Dendritic cell treated with granulocyte-macrophage colony-stimulating factor and Interleukin-4, amounts not matched to agents 40 ng/mL and 50 ng/mL, for 4 days (primary cell): ENCODE measurements at regions not wholly inside any gene's neighbourhood (a gene's known extent, or its start where the extent isn't known, plus 50 kb on each side); places are given as distances from the start of the nearest gene placed in this dataset.

ENCODE experiments used
- H3K27ac Mint-ChIP-seq: one replicate; pipeline ENCODE4 v1.8.0; 2022; ENCODE audit warnings: mild to moderate bottlenecking, mixed read lengths
- H3K27me3 Mint-ChIP-seq: one replicate; pipeline ENCODE4 v1.8.0; 2022; ENCODE audit warnings: mild to moderate bottlenecking, mixed read lengths
- H3K36me3 Mint-ChIP-seq: one replicate; pipeline ENCODE4 v1.8.0; 2022; ENCODE audit warnings: low read depth, mixed read lengths
- H3K4me1 Mint-ChIP-seq: one replicate; pipeline ENCODE4 v1.8.0; 2022; ENCODE audit warnings: low read depth, mixed read lengths
- H3K4me3 Mint-ChIP-seq: one replicate; pipeline ENCODE4 v1.8.0; 2022; ENCODE audit warnings: mild to moderate bottlenecking, moderate library complexity, mixed read lengths
- H3K9me3 Mint-ChIP-seq: one replicate; pipeline ENCODE4 v1.8.0; 2022; ENCODE audit warnings: mixed read lengths
- intact Hi-C: fragments of 100-400 bp; cut with micrococcal nuclease; formaldehyde crosslinking; loops from one replicate; pipeline ENCODE4 v1.15.0; 2022

DNA sequence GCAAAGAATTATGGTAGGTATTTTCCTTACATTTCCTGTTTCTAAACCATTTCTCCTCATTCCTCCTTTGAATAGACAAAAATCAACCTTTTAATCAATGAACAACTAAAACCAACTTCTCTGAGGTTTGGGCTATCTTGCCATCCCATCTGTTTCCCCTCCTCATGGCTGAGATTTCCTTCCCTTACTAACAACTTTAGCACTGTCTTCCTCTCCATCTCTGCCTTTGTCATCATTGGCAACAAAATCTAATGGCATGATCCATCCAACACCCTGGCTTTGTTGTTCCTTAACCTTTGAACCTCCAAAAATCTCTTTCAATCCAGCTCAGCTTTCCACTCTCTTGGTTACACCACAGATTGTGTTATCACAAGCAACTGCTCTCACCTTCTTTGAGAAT is 95.3 kb upstream of the FAM136A start:
- intact Hi-C loops = no loop called here

DNA sequence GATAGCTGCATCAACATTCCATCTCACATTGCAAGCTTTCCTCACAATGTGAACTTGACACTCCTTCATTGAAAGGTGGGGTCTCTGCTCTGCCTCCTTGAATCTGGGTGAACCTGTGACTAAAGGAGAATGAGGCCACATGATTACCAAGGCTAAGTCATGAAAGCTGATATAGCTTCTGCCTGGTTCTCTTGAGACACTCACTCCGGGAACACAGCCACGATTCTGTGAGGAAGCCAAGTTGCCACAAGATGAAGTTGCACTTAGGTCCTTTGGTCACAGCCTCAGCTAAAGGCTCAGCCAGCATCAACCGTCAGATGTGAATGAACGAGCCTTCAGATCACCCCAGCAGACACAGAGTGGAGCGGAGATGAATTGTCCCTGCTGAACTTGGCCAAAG is 94.7 kb upstream of the FAM136A start:
- Mint-ChIP-seq H3K9me3 (no peaks in the 10 kb centered on the region), H3K4me3 (no peak overlapping the region), H3K36me3 (no peaks in the 10 kb centered on the region), H3K4me1 (no peaks in the 10 kb centered on the region), H3K27me3 (peaks cover 14% of the 10 kb centered on the region), H3K27ac (no peak overlapping the region)
- intact Hi-C loops = no loop called here

More for the DNA sequence above, 95.3 kb upstream of the FAM136A start:
- no peak overlapping the region for H3K27ac Mint-ChIP-seq
- H3K36me3 Mint-ChIP-seq = no peaks in the 10 kb centered on the region
- H3K4me3 Mint-ChIP-seq = no peak overlapping the region
- H3K4me1 Mint-ChIP-seq = no peaks in the 10 kb centered on the region
- no peaks in the 10 kb centered on the region for H3K9me3 Mint-ChIP-seq
- H3K27me3 Mint-ChIP-seq = peaks cover 16% of the 10 kb centered on the region

DNA sequence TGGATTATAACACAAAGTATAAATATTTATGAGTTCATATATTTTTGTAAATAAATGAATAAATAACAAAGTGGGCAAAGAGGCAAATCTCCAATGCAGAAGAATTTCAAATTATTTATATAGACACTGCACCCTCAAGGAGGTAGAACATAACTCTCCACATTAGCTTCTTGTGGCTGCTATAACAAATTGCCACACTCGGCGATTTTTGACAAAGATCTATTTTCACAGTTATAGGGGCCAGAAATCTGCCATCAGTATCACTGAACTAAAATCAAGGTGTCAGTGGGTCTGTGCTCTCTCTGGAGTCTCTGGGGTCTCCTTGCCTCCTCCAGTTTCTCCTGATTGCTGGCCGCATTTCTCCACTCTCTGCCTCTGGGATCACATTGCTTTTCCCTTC is 92.0 kb upstream of the FAM136A start:
- Mint-ChIP-seq H3K4me3 (no peak overlapping the region), H3K9me3 (no peaks in the 10 kb centered on the region), H3K27me3 (peaks cover 12% of the 10 kb centered on the region), H3K36me3 (no peaks in the 10 kb centered on the region), H3K4me1 (no peaks in the 10 kb centered on the region), H3K27ac (no peak overlapping the region)
- intact Hi-C loops = no loop called here

DNA sequence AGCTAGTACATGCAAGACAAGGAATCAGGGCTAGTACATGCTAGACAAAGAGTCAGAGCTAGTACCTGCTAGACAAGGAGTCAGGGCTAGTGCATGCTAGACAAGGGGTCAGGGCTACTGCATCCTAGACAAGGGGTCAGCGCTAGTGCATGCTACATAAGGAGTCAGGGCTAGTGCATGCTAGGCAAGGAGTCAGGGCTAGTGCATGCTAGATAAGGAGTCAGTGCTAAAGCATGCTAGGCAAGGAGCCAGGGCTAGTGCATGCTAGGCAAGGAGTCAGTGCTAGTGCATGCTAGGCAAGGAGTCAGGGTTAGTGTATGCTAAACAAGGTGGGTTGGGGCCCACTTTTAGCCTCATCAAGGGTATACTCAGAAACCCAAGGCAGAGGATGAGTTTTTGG is 90.1 kb upstream of the FAM136A start:
- H3K36me3 Mint-ChIP-seq = no peaks in the 10 kb centered on the region
- H3K9me3 Mint-ChIP-seq = no peaks in the 10 kb centered on the region
- peaks cover 2% of the 10 kb centered on the region for H3K27me3 Mint-ChIP-seq
- no peak overlapping the region for H3K27ac Mint-ChIP-seq
- intact Hi-C loops = no loop called here
- H3K4me3 Mint-ChIP-seq = no peak overlapping the region
- no peaks in the 10 kb centered on the region for H3K4me1 Mint-ChIP-seq

DNA sequence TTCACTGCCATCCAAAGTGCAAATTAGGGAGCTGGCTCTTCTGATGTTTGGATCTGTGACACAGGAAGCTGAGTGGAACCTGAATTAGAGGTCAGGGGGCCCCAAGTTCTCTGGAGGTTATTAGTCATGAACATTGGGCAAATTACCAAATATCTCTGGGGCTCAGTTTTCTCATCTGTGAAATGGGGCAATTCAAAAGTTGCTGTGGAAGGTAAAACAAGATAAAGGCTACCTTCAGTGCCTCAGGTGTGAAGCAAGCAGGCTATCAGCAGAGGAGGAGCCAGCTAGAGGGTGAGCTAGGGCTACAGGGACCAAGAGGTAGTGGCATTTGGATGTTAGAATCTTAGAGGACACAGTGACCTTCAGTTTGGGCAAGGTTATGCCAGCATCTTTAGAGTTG is 89.4 kb upstream of the FAM136A start:
- no peak overlapping the region for H3K4me3 Mint-ChIP-seq
- no peaks in the 10 kb centered on the region for H3K4me1 Mint-ChIP-seq
- intact Hi-C loops = no loop called here
- no peak overlapping the region for H3K27ac Mint-ChIP-seq
- H3K9me3 Mint-ChIP-seq = no peaks in the 10 kb centered on the region
- peaks cover 2% of the 10 kb centered on the region for H3K27me3 Mint-ChIP-seq
- H3K36me3 Mint-ChIP-seq = no peaks in the 10 kb centered on the region

DNA sequence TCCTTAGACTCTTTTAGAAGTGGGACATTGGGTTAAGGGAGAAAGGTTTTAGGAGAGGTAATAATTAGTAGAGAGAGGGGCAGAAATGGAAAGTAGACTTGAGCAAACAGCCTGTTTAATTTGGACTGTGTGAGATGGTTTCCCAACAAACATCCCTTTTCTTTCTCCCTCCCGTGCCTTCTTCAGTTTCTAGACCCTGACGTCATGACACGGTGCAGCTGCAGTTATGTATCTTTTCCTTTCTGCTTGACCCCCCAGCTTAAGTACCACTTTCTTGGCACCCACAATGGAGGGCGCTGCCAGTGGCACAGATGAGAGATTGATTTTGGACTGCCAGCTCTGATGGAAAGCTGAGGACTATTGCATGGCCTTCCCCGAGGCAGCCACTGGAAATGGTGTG is 86.9 kb upstream of the FAM136A start:
- intact Hi-C loops = no loop called here
- H3K36me3 Mint-ChIP-seq = no peaks in the 10 kb centered on the region
- H3K9me3 Mint-ChIP-seq = no peaks in the 10 kb centered on the region
- H3K27ac Mint-ChIP-seq = no peak overlapping the region
- peaks cover 2% of the 10 kb centered on the region for H3K27me3 Mint-ChIP-seq
- H3K4me1 Mint-ChIP-seq = no peaks in the 10 kb centered on the region
- H3K4me3 Mint-ChIP-seq = no peak overlapping the region

DNA sequence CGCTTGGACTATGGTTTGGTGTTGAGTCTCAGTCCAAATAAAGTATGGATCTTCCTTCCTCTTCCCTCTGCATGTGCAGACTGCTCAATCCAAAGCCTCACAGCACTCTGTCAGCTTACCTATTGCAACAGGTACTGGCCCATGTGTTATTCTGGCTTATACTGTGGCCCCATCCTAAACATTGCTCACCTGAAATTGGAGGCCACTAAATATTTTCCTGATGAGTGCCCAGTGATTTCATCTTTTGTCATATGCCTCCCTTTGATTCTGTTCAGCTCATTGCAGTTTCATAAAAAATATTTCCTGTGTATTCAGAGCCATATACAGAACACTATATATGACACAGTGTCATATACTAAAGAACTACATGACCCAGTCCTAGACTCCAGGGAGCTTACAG is 86.3 kb upstream of the FAM136A start:
- Mint-ChIP-seq H3K9me3 (no peaks in the 10 kb centered on the region), H3K27ac (no peak overlapping the region), H3K4me3 (no peak overlapping the region), H3K27me3 (peaks cover 2% of the 10 kb centered on the region), H3K36me3 (no peaks in the 10 kb centered on the region), H3K4me1 (no peaks in the 10 kb centered on the region)
- intact Hi-C loops = no loop called here

DNA sequence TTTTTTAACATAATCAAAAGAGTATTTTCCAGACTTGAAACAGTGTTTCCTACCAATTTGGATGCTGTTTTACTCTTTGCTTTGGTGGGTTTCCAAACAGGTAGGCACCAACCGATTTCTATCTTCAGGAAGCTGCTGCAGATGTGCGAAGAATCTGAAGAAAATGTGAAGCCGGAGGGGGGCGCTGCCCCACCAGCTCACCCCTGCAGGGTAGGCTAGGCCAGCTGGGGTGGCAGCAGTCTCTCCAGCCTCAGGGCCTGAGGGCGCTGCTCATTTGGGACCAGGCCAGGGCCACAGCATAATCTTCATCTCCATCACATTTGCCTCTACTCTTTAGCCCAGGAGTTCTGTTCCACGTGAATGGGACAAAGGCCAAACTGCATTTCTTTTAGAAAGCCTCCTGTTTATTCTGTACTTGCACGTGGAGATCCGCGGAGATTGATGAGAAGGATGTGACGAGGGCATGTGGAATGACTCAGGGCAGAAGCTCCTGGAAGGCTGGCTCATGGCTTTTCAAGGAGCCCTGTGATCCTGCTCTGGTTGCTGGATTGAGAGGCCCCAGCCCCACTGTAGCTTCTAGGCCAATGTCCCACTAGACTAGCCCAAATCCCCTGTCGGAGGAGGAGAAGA is 84.2 kb upstream of the FAM136A start:
- Mint-ChIP-seq H3K4me3 (no peak overlapping the region), H3K9me3 (no peaks in the 10 kb centered on the region), H3K27ac (no peak overlapping the region), H3K27me3 (peaks cover 3% of the 10 kb centered on the region), H3K36me3 (no peaks in the 10 kb centered on the region), H3K4me1 (no peaks in the 10 kb centered on the region)
- intact Hi-C loops = no loop called here

DNA sequence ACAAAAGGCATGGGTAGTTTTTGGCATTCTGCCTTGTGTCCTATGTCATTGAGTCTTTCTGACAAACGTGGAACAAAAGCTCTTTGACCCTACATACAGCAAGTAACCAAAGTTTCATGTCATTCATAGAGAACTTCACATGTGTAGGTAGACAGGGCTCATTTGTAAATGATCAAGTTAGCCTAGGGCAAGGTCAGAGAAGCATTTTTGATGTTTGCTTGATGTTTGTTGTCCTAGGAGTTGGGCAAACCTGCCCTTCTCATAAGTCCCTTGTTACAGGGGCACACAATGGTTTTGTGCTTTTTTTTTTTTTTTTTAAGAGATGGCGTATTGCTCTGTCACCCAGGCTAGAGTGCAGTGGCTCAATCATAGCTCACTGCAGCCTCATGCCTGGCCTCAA is 83.3 kb upstream of the FAM136A start:
- H3K27ac Mint-ChIP-seq = no peak overlapping the region
- no peaks in the 10 kb centered on the region for H3K4me1 Mint-ChIP-seq
- H3K27me3 Mint-ChIP-seq = peaks cover 3% of the 10 kb centered on the region
- H3K9me3 Mint-ChIP-seq = no peaks in the 10 kb centered on the region
- intact Hi-C loops = no loop called here
- H3K4me3 Mint-ChIP-seq = no peak overlapping the region
- no peaks in the 10 kb centered on the region for H3K36me3 Mint-ChIP-seq

DNA sequence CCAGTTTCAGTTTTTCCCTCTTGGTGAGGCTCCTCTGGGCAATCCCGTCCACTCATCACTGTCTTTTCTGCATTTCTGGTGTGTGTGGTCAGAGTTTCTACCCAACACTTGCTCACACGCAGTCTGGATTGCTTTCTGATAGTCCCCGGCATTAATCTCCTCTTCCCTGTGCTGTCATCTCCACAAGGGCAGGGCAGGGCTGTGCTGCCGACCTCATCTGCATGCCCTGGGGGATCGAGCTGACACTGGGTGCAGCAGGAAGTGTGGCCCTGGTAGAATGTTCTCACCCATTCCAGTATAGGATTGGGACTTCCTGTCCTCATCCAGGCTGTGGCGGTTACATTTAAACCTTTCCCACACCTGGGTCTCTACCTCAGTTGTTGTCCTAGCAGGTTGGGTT is 80.0 kb upstream of the FAM136A start:
- H3K4me3 Mint-ChIP-seq = no peak overlapping the region
- H3K4me1 Mint-ChIP-seq = no peaks in the 10 kb centered on the region
- H3K9me3 Mint-ChIP-seq = no peaks in the 10 kb centered on the region
- H3K36me3 Mint-ChIP-seq = no peaks in the 10 kb centered on the region
- intact Hi-C loops = no loop called here
- no peak overlapping the region for H3K27ac Mint-ChIP-seq
- H3K27me3 Mint-ChIP-seq = peaks cover 5% of the 10 kb centered on the region

DNA sequence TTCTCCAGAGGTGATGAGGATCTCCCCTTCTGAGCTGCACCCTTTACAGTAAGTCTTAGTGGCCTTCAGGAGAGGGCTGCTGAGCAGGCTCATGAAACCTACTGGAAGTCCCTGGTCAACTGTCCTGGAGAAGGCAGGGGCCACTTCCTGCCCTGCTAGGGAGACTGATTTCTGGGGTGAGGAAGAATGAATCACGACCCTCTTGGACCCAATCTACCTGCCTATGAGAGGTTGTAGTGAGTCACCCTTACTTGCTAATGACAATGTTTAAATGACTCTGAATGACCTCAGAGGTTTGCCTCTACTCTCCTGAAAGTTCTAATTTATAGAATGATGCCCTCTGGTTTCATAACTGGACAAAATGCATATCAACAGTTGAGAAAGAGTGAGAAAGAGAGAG is 79.4 kb upstream of the FAM136A start:
- Mint-ChIP-seq H3K4me1 (no peaks in the 10 kb centered on the region), H3K27me3 (peaks cover 3% of the 10 kb centered on the region), H3K36me3 (no peaks in the 10 kb centered on the region), H3K9me3 (no peaks in the 10 kb centered on the region), H3K27ac (no peak overlapping the region), H3K4me3 (no peak overlapping the region)
- intact Hi-C loops = no loop called here

DNA sequence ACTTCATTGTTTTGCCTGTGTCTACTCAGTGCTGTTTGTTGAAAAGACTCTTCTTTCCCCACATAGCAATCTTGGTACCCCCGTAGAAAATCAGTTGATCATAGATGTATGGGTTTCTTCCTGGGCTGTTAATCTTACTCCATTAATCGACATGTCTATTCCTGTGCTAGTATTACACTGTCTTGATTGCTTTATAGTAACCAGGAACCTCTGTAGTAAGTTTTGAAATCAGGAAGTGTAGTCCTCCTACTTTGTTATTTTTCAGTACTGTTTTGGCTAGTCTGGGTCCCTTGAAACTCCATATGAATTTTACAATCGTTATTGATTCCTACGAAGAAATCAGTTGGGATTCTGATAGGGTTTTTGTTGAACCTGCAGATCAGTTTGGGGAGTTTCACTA is 78.8 kb upstream of the FAM136A start:
- intact Hi-C loops = no loop called here
- H3K4me3 Mint-ChIP-seq = no peak overlapping the region
- H3K9me3 Mint-ChIP-seq = no peaks in the 10 kb centered on the region
- peaks cover 3% of the 10 kb centered on the region for H3K27me3 Mint-ChIP-seq
- H3K4me1 Mint-ChIP-seq = no peaks in the 10 kb centered on the region
- H3K36me3 Mint-ChIP-seq = no peaks in the 10 kb centered on the region
- H3K27ac Mint-ChIP-seq = no peak overlapping the region

DNA sequence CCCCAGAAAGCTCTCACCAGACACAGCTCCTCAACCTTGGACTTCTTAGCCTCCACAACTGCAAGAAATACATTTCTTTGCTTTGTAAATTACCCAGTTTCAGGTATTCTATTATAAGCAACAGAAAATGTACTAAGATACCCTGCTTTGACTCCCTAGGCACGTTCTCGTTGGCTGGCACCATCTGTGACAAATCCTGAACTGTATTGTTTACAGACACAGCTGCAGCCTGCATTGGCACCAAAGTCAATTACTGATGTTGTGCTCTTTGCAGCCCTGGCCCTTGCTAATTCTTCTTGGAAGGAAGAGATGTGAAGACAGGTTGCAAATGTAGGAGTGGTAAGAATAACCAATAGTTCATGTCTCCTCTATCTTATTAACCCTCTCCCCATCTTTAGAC is 72.7 kb upstream of the FAM136A start:
- Mint-ChIP-seq H3K27me3 (peaks cover 1% of the 10 kb centered on the region), H3K36me3 (no peaks in the 10 kb centered on the region), H3K4me3 (no peak overlapping the region), H3K4me1 (no peaks in the 10 kb centered on the region), H3K9me3 (no peaks in the 10 kb centered on the region), H3K27ac (no peak overlapping the region)
- intact Hi-C loops = no loop called here

DNA sequence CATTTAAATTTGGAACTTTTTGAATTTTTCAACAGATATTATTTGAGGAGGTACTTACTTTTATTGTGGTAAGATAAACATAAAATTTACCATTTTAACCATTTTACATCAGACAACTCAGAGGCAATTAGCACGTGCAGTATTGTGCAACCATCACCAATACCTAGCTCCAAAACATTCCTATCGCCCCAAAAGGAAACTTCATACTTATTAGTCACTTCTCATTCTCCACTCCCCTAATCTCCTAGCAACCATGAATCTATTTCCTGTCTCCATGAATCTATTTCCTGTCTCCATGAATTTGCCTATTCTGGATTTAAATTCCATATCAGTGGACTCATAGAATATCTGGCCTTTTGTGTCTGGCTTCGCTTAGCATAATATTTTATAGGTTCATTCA is 69.9 kb upstream of the FAM136A start:
- Mint-ChIP-seq H3K4me3 (no peak overlapping the region), H3K27ac (no peak overlapping the region), H3K27me3 (peaks cover 3% of the 10 kb centered on the region), H3K4me1 (no peaks in the 10 kb centered on the region), H3K9me3 (no peaks in the 10 kb centered on the region), H3K36me3 (no peaks in the 10 kb centered on the region)
- intact Hi-C loops = no loop called here

DNA sequence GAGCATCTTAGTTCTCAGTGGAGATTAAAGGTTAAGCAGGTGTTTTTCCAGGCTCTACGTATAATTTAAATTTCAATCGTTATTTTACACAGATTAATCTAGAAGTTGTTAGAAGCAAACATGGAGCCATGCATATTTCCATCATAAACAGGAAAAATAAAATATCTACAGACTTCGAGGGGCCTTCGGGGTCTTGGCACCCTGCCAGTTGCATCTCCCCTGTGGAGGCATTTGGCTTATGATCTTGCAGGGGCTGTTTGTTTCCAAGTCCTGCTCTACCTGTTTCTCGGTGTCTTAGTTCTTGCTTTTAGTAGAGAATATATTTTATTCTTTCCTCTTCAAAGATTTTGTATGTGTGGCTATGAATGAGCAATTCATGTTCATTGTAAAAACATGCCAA is 67.2 kb upstream of the FAM136A start:
- Mint-ChIP-seq H3K4me3 (no peak overlapping the region), H3K36me3 (no peaks in the 10 kb centered on the region)
- intact Hi-C loops = no loop called here

More for the DNA sequence above, 67.2 kb upstream of the FAM136A start:
- H3K4me1 Mint-ChIP-seq = no peaks in the 10 kb centered on the region
- H3K27me3 Mint-ChIP-seq = peaks cover 3% of the 10 kb centered on the region
- no peak overlapping the region for H3K27ac Mint-ChIP-seq
- H3K9me3 Mint-ChIP-seq = no peaks in the 10 kb centered on the region
